ENCODE measurements at regions not wholly inside any gene's neighbourhood (a gene's known extent, or its start where the extent isn't known, plus 50 kb on each side); places are given as distances from the start of the nearest gene placed in this dataset.

DNA sequence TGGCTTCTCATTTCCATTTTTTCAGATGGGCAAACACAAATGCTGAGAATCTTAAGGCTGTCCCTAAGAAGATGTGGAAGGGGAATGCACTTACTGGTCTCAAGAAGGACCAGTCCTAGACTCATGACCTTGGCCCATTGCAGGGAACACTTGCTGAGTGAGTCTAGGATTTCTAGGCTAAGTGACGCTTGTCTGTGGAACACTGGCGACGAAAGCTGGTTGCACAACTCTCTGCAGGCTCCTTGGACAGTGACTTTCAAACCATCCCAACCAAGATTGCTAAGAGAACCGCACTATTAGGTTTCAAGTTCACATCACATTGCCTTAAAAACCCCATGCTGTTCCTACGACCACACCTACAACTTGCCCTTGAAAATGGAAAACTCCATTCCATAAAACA, 174.1 kb downstream of the AXIN2 start:
- H3K4me2 ChIP-seq (ENCODE audit: control insufficient read depth, extremely low read depth, insufficient read depth, low read depth, low read length), result no peak overlapping the region
- no peaks in the 10 kb centered on the region for H3K36me3 ChIP-seq (ENCODE audit: control insufficient read depth in 2 of 2, extremely low read depth in 1 of 2, insufficient read depth in 2 of 2, low read length in 2 of 2)
- no peaks in the 10 kb centered on the region for H3K9me1 ChIP-seq (ENCODE audit: control insufficient read depth, extremely low read depth, insufficient read depth, low read length)
- H3K9ac ChIP-seq (ENCODE audit: control insufficient read depth, extremely low read depth, insufficient read depth, low read length), result no peak overlapping the region
- H3K9me3 ChIP-seq (ENCODE audit: control insufficient read depth, low read depth, low read length), result no peaks in the 10 kb centered on the region
- H3K79me2 ChIP-seq (ENCODE audit: control insufficient read depth, insufficient read depth, low read length), result no peaks in the 10 kb centered on the region
- dilution Hi-C loops (cut with MboI; ENCODE audit: extremely low pct_ligation_motif_present, low sequenced_read_pairs), result no loop called here
- H3K4me3 ChIP-seq (ENCODE audit: control insufficient read depth in 2 of 3, extremely low read depth in 1 of 3, insufficient read depth in 2 of 3, low read depth in 1 of 3, low read length in 3 of 3), result no peak overlapping the region
- no peaks in the 10 kb centered on the region for H3K4me1 ChIP-seq (ENCODE audit: control insufficient read depth, extremely low read depth, insufficient read depth, low read length)
- H4K20me1 ChIP-seq (ENCODE audit: control insufficient read depth, extremely low read depth, insufficient read depth, low read length), result no peaks in the 10 kb centered on the region
- DNase-seq (ENCODE audit: low read depth, low spot score), result no peak
- H2AFZ ChIP-seq (ENCODE audit: control insufficient read depth, low read length), result no peak overlapping the region
- H3K27me3 ChIP-seq (ENCODE audit: control insufficient read depth, extremely low read depth, insufficient read depth, low read length), result no peaks in the 10 kb centered on the region
- FAIRE-seq, result no peak
- H3K27ac ChIP-seq (ENCODE audit: control insufficient read depth, insufficient read depth, low read length), result no peak overlapping the region
- no peak for TF ChIP-seq EZH2 (IDR thresholded peaks at IDR 0.05; ENCODE audit: low read length)
- TF ChIP-seq CTCF (optimal IDR thresholded peaks at IDR 0.05 in 1 of 3, IDR thresholded peaks at IDR 0.05 in 1 of 3, conservative IDR thresholded peaks at IDR 0.05 in 1 of 3; ENCODE audit: extremely low read depth in 1 of 3, insufficient read depth in 2 of 3, low read length in 3 of 3), result no peak

DNA sequence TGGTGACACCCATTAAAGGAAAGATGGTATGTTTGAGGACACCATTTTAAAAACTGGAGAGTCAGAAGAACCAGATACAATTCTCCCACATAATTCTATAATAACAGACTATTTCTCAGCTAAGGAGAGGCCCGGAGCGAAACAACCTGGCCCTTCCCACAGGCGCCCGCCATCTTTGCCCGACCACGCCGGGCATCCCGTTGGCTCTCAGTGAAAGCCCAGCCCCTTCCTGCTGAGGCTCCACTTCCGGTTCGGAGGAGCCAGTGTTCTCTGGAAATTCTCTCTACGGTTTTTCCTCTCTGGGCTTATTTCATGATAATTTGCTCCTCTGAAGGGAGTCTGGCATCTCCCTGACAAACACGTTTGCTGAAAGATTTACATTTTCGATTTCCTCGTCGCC, 175.7 kb downstream of the AXIN2 start:
- H3K79me2 ChIP-seq (ENCODE audit: control insufficient read depth, insufficient read depth, low read length), result no peaks in the 10 kb centered on the region
- no peaks in the 10 kb centered on the region for H3K36me3 ChIP-seq (ENCODE audit: control insufficient read depth in 2 of 2, extremely low read depth in 1 of 2, insufficient read depth in 2 of 2, low read length in 2 of 2)
- H2AFZ ChIP-seq (ENCODE audit: control insufficient read depth, low read length), result no peak overlapping the region
- no peak overlapping the region for H3K4me2 ChIP-seq (ENCODE audit: control insufficient read depth, extremely low read depth, insufficient read depth, low read depth, low read length)
- no peaks in the 10 kb centered on the region for H4K20me1 ChIP-seq (ENCODE audit: control insufficient read depth, extremely low read depth, insufficient read depth, low read length)
- dilution Hi-C loops (cut with MboI; ENCODE audit: extremely low pct_ligation_motif_present, low sequenced_read_pairs), result no loop called here
- H3K9me1 ChIP-seq (ENCODE audit: control insufficient read depth, extremely low read depth, insufficient read depth, low read length), result no peaks in the 10 kb centered on the region
- TF ChIP-seq CTCF (optimal IDR thresholded peaks at IDR 0.05 in 1 of 3, IDR thresholded peaks at IDR 0.05 in 1 of 3, conservative IDR thresholded peaks at IDR 0.05 in 1 of 3; ENCODE audit: extremely low read depth in 1 of 3, insufficient read depth in 2 of 3, low read length in 3 of 3), result no peak
- no peak for TF ChIP-seq EZH2 (IDR thresholded peaks at IDR 0.05; ENCODE audit: low read length)
- DNase-seq (ENCODE audit: low read depth, low spot score) (no peak), FAIRE-seq (no peak)
- H3K27me3 ChIP-seq (ENCODE audit: control insufficient read depth, extremely low read depth, insufficient read depth, low read length), result no peaks in the 10 kb centered on the region
- no peak overlapping the region for H3K4me3 ChIP-seq (ENCODE audit: control insufficient read depth in 2 of 3, extremely low read depth in 1 of 3, insufficient read depth in 2 of 3, low read depth in 1 of 3, low read length in 3 of 3)
- H3K4me1 ChIP-seq (ENCODE audit: control insufficient read depth, extremely low read depth, insufficient read depth, low read length), result no peaks in the 10 kb centered on the region
- no peak overlapping the region for H3K9ac ChIP-seq (ENCODE audit: control insufficient read depth, extremely low read depth, insufficient read depth, low read length)
- H3K27ac ChIP-seq (ENCODE audit: control insufficient read depth, insufficient read depth, low read length), result no peak overlapping the region
- no peaks in the 10 kb centered on the region for H3K9me3 ChIP-seq (ENCODE audit: control insufficient read depth, low read depth, low read length)
